ENCODE measurements at regions not wholly inside any gene's neighbourhood (a gene's known extent, or its start where the extent isn't known, plus 50 kb on each side); places are given as distances from the start of the nearest gene placed in this dataset.

DNA sequence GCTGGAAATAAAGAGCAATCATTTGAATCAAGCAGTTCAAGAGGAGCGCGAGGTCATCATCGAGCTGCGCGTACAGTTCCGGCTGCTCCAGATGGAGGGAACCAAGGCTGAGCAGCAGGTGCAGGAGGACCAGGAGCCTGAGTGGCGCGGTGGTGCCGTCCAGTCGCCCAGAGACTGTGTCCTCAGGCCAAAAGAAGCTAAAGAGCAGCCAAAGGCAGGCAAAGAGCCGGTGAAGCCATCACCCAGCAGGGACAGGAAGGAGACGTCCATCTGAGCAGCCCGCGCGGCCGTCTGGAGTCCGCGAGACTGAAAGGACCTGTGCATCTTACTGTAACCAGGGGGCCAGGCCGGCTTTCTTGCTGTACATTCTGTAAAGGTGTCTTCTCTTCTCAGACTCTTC, 277.2 kb upstream of the TTC14 start (continued):
- TF ChIP-seq, protein P1, sequence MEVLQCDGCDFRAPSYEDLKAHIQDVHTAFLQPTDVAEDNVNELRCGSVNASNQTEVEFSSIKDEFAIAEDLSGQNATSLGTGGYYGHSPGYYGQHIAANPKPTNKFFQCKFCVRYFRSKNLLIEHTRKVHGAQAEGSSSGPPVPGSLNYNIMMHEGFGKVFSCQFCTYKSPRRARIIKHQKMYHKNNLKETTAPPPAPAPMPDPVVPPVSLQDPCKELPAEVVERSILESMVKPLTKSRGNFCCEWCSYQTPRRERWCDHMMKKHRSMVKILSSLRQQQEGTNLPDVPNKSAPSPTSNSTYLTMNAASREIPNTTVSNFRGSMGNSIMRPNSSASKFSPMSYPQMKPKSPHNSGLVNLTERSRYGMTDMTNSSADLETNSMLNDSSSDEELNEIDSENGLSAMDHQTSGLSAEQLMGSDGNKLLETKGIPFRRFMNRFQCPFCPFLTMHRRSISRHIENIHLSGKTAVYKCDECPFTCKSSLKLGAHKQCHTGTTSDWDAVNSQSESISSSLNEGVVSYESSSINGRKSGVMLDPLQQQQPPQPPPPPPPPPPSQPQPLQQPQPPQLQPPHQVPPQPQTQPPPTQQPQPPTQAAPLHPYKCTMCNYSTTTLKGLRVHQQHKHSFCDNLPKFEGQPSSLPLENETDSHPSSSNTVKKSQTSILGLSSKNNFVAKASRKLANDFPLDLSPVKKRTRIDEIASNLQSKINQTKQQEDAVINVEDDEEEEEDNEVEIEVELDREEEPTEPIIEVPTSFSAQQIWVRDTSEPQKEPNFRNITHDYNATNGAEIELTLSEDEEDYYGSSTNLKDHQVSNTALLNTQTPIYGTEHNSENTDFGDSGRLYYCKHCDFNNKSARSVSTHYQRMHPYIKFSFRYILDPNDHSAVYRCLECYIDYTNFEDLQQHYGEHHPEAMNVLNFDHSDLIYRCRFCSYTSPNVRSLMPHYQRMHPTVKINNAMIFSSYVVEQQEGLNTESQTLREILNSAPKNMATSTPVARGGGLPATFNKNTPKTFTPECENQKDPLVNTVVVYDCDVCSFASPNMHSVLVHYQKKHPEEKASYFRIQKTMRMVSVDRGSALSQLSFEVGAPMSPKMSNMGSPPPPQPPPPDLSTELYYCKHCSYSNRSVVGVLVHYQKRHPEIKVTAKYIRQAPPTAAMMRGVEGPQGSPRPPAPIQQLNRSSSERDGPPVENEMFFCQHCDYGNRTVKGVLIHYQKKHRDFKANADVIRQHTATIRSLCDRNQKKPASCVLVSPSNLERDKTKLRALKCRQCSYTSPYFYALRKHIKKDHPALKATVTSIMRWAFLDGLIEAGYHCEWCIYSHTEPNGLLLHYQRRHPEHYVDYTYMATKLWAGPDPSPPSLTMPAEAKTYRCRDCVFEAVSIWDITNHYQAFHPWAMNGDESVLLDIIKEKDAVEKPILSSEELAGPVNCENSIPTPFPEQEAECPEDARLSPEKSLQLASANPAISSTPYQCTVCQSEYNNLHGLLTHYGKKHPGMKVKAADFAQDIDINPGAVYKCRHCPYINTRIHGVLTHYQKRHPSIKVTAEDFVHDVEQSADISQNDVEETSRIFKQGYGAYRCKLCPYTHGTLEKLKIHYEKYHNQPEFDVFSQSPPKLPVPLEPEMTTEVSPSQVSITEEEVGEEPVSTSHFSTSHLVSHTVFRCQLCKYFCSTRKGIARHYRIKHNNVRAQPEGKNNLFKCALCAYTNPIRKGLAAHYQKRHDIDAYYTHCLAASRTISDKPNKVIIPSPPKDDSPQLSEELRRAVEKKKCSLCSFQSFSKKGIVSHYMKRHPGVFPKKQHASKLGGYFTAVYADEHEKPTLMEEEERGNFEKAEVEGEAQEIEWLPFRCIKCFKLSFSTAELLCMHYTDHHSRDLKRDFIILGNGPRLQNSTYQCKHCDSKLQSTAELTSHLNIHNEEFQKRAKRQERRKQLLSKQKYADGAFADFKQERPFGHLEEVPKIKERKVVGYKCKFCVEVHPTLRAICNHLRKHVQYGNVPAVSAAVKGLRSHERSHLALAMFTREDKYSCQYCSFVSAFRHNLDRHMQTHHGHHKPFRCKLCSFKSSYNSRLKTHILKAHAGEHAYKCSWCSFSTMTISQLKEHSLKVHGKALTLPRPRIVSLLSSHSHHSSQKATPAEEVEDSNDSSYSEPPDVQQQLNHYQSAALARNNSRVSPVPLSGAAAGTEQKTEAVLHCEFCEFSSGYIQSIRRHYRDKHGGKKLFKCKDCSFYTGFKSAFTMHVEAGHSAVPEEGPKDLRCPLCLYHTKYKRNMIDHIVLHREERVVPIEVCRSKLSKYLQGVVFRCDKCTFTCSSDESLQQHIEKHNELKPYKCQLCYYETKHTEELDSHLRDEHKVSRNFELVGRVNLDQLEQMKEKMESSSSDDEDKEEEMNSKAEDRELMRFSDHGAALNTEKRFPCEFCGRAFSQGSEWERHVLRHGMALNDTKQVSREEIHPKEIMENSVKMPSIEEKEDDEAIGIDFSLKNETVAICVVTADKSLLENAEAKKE (CRISPR knock-in tag; IDR thresholded peaks at IDR 0.05) = no peak

- Mint-ChIP-seq H3K4me1 (peaks cover 17% of the 10 kb centered on the region), H3K36me3 (ENCODE audit: low read depth) (no peaks in the 10 kb centered on the region), H3K27ac (no peak overlapping the region), H3K4me3 (no peak overlapping the region), H3K27me3 (ENCODE audit: insufficient read depth, low read depth, poor library complexity) (peaks cover 2% of the 10 kb centered on the region), H3K9me3 (no peaks in the 10 kb centered on the region)
- Histone ChIP-seq H3K27me3 (ENCODE audit: insufficient read depth) (no peaks in the 10 kb centered on the region), H3K4me1 (ENCODE audit: insufficient read depth) (peaks cover 19% of the 10 kb centered on the region), H3K4me3 (no peak overlapping the region), H3K27ac (ENCODE audit: low read depth) (no peak overlapping the region), H3K9me2 (ENCODE audit: insufficient read depth) (no peaks in the 10 kb centered on the region; the same call in 1 of the 2 replicates), H3K79me2 (replicated peaks; ENCODE audit: insufficient read depth) (no peaks in the 10 kb centered on the region), H2AFZ (no peak overlapping the region), H3K36me3 (ENCODE audit: insufficient read depth) (no peaks in the 10 kb centered on the region), H4K20me1 (replicated peaks; ENCODE audit: insufficient read depth) (no peaks in the 10 kb centered on the region), H3F3A (replicated peaks; ENCODE audit: low read depth) (no peaks in the 10 kb centered on the region), H3K4me2 (no peak overlapping the region)
- DNase-seq (ENCODE audit: low spot score) (no peak), ATAC-seq (no peak)
- no peak for TF ChIP-seq CTCF (conservative IDR thresholded peaks at IDR 0.05; ENCODE audit: low read depth in 2 of 2)
These were observed 276.4 kb upstream of the TTC14 start for GRCh38 chr3:180325533-180325932.

Data from GM23338 (cell line).